WTC11 (cell line): ENCODE measurements at regions not wholly inside any gene's neighbourhood (a gene's known extent, or its start where the extent isn't known, plus 50 kb on each side); places are given as distances from the start of the nearest gene placed in this dataset.
A peak's percentile ranks its signal among the peaks of the same experiment; 100 is the strongest.

ENCODE experiments used
- ATAC-seq: fragments of 200-7000 bp; cut with Tn5 transposase; 2 replicates; pipeline ENCODE4 v1.10.0; 2021; ENCODE audit warnings: mild to moderate bottlenecking, moderate library complexity
- CTCF ChIA-PET: fragments of 300-600 bp; sonication (Branson Sonifier 250); formaldehyde crosslinking; loops from one replicate; lab custom pipeline; 2021; ENCODE audit warnings: antibody characterized with exemption; lab: Charles Lee
- POLR2A ChIA-PET: fragments of 350-600 bp; sonication (Branson Sonifier 250); formaldehyde crosslinking; loops from one replicate; lab custom pipeline; 2021; ENCODE audit warnings: antibody characterized with exemption; lab: Charles Lee
- DNase-seq: peaks from one replicate; pipeline ENCODE4 v3.0.0; 2021; ENCODE audit warnings: low spot score
- H3K27ac Mint-ChIP-seq: 2 replicates; pipeline ENCODE4 v1.8.0; 2021; ENCODE audit warnings: mixed read lengths
- H3K27me3 Mint-ChIP-seq: 2 replicates; pipeline ENCODE4 v1.8.0; 2021; ENCODE audit warnings: low read depth, mild to moderate bottlenecking, moderate library complexity, mixed read lengths
- H3K36me3 Mint-ChIP-seq: 2 replicates; pipeline ENCODE4 v1.8.0; 2021; ENCODE audit warnings: mixed read lengths
- H3K4me1 Mint-ChIP-seq: 2 replicates; pipeline ENCODE4 v1.8.0; 2022; ENCODE audit warnings: mixed read lengths
- H3K4me3 Mint-ChIP-seq: 2 replicates; pipeline ENCODE4 v1.8.0; 2021; ENCODE audit warnings: mild to moderate bottlenecking, moderate library complexity, mixed read lengths
- H3K9me3 Mint-ChIP-seq: 2 replicates; pipeline ENCODE4 v1.8.0; 2021; ENCODE audit warnings: mixed read lengths
- CBFB ChIP-seq: sonication (generic); formaldehyde crosslinking; IDR thresholded peaks from 2 replicates; pipeline ENCODE4 v1.8.1; 2022; ENCODE audit warnings: mild to moderate bottlenecking, low read depth, missing genetic modification reagents
- CREB1 ChIP-seq: sonication (generic); formaldehyde crosslinking; IDR thresholded peaks from 2 replicates; pipeline ENCODE4 v1.8.0; 2023; ENCODE audit warnings: mild to moderate bottlenecking, missing genetic modification reagents
- E2F5 ChIP-seq: sonication (generic); formaldehyde crosslinking; IDR thresholded peaks from 2 replicates; pipeline ENCODE4 v1.8.1; 2022; ENCODE audit warnings: mild to moderate bottlenecking, moderate library complexity, missing genetic modification reagents
- ELF4 ChIP-seq: sonication (generic); formaldehyde crosslinking; IDR thresholded peaks from 2 replicates; pipeline ENCODE4 v1.8.1; 2022; ENCODE audit warnings: low read depth, mild to moderate bottlenecking, moderate library complexity, missing genetic modification reagents
- GABPB1 ChIP-seq: sonication (generic); formaldehyde crosslinking; IDR thresholded peaks from 2 replicates; pipeline ENCODE4 v1.8.1; 2023; ENCODE audit warnings: mild to moderate bottlenecking, missing genetic modification reagents
- GRHL2 ChIP-seq: fragments of 250-450 bp; sonication (Bioruptor Pico); IDR thresholded peaks from 2 replicates; pipeline ENCODE4 v1.8.0; 2022; ENCODE audit warnings: mild to moderate bottlenecking, moderate library complexity; ENCODE audit not compliant: insufficient replicate concordance, severe bottlenecking
- MAX ChIP-seq: sonication (generic); formaldehyde crosslinking; IDR thresholded peaks from 2 replicates; pipeline ENCODE4 v1.8.0; 2022; ENCODE audit warnings: mild to moderate bottlenecking, missing genetic modification reagents
- MXD4 ChIP-seq: fragments of 250-450 bp; sonication (Bioruptor Pico); IDR thresholded peaks from 2 replicates; pipeline ENCODE4 v1.8.0; 2021; ENCODE audit warnings: mild to moderate bottlenecking, moderate library complexity, borderline replicate concordance
- NFATC4 ChIP-seq: fragments of 250-450 bp; sonication (Bioruptor Pico); IDR thresholded peaks from 2 replicates; pipeline ENCODE4 v1.9.0; 2021; ENCODE audit warnings: mild to moderate bottlenecking
- SOX15 ChIP-seq: fragments of 250-450 bp; sonication (Bioruptor Pico); IDR thresholded peaks from 2 replicates; pipeline ENCODE4 v1.9.0; 2021; ENCODE audit warnings: mild to moderate bottlenecking
- USF1 ChIP-seq: sonication (generic); formaldehyde crosslinking; IDR thresholded peaks from 2 replicates; pipeline ENCODE4 v1.8.0; 2022; ENCODE audit warnings: mild to moderate bottlenecking, missing genetic modification reagents
- ZNF121 ChIP-seq: sonication (generic); formaldehyde crosslinking; IDR thresholded peaks from 2 replicates; pipeline ENCODE4 v1.8.0; 2023; ENCODE audit warnings: missing genetic modification reagents
- ZNF219 ChIP-seq: sonication (generic); formaldehyde crosslinking; IDR thresholded peaks from 2 replicates; pipeline ENCODE4 v1.8.0; 2023; ENCODE audit warnings: missing genetic modification reagents, mild to moderate bottlenecking, borderline replicate concordance
- ZNF281 ChIP-seq: sonication (generic); formaldehyde crosslinking; IDR thresholded peaks from 2 replicates; pipeline ENCODE4 v1.8.0; 2023; ENCODE audit warnings: mild to moderate bottlenecking, missing genetic modification reagents
- ZNF671 ChIP-seq: fragments of 250-450 bp; sonication (Bioruptor Pico); IDR thresholded peaks from 2 replicates; pipeline ENCODE4 v1.8.0; 2021; ENCODE audit warnings: mild to moderate bottlenecking
- TF ChIP-seq, protein P1 (sequence below): sonication (generic); formaldehyde crosslinking; IDR thresholded peaks from 2 replicates; pipeline ENCODE4 v1.8.1; 2022; ENCODE audit warnings: low read depth, missing genetic modification reagents, borderline replicate concordance
- TF ChIP-seq, protein P2 (sequence below): fragments of 200-600 bp; IDR thresholded peaks from 2 replicates; pipeline ENCODE4 v1.8.0; 2022; ENCODE audit warnings: antibody characterized with exemption

GRCh38 chr3:31125413-31126020 is 231.1 kb upstream of the GADL1 start (continued):
- TF ChIP-seq, protein P1, sequence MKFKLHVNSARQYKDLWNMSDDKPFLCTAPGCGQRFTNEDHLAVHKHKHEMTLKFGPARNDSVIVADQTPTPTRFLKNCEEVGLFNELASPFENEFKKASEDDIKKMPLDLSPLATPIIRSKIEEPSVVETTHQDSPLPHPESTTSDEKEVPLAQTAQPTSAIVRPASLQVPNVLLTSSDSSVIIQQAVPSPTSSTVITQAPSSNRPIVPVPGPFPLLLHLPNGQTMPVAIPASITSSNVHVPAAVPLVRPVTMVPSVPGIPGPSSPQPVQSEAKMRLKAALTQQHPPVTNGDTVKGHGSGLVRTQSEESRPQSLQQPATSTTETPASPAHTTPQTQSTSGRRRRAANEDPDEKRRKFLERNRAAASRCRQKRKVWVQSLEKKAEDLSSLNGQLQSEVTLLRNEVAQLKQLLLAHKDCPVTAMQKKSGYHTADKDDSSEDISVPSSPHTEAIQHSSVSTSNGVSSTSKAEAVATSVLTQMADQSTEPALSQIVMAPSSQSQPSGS (CRISPR knock-in tag): no peak
- TF ChIP-seq MXD4: no peak
- no peak for TF ChIP-seq E2F5 (CRISPR knock-in tag)
- no peak for TF ChIP-seq MAX (CRISPR knock-in tag)
- no peak for TF ChIP-seq GRHL2 (CRISPR knock-in tag)
- TF ChIP-seq USF1 (CRISPR knock-in tag): no peak
- TF ChIP-seq ZNF671 (CRISPR knock-in tag): no peak
- TF ChIP-seq NFATC4 (CRISPR knock-in tag): no peak
- no peak for TF ChIP-seq ELF4 (CRISPR knock-in tag)
- no peak for TF ChIP-seq CREB1 (CRISPR knock-in tag)
- no peak for TF ChIP-seq CBFB
- no peak for TF ChIP-seq GABPB1 (CRISPR knock-in tag)

- DNase-seq: no peak
- H3K4me3 Mint-ChIP-seq: no peak overlapping the region
- peaks cover 27% of the 10 kb centered on the region for H3K4me1 Mint-ChIP-seq
- POLR2A ChIA-PET: no interaction called here
- no peak for TF ChIP-seq ZNF219 (CRISPR knock-in tag)
- TF ChIP-seq SOX15 (CRISPR knock-in tag): no peak
- TF ChIP-seq ZNF281 (CRISPR knock-in tag): no peak
- no peak for TF ChIP-seq ZNF121
- TF ChIP-seq, all 79 proteins: peak for 0
- Mint-ChIP-seq H3K27ac (no peak overlapping the region), H3K9me3 (peaks cover 13% of the 10 kb centered on the region), H3K27me3 (no peaks in the 10 kb centered on the region), H3K36me3 (peaks cover 12% of the 10 kb centered on the region)
- ATAC-seq: no peak
- CTCF ChIA-PET: no interaction called here
Measured at GRCh38 chr3:31129241-31129640, 234.8 kb upstream of the GADL1 start.

- DNase-seq (no peak), ATAC-seq (peak; percentile 61)
- Mint-ChIP-seq H3K4me1 (peaks cover 21% of the 10 kb centered on the region), H3K4me3 (no peak overlapping the region), H3K27ac (no peak overlapping the region), H3K9me3 (peaks cover 5% of the 10 kb centered on the region), H3K36me3 (no peaks in the 10 kb centered on the region), H3K27me3 (no peaks in the 10 kb centered on the region)
- CTCF ChIA-PET: interaction anchor here (0.6 to 1.7 kb wide), 9 partner anchors 11 to 363 kb away, joined by 3 to 11 read pairs (median 4); no protein-coding TSS in a partner anchor
- POLR2A ChIA-PET: interaction anchor here (0.7 kb wide), 1 partner anchor 198 kb away, joined by 3 read pairs; no protein-coding TSS in a partner anchor
- TF ChIP-seq, protein P2, sequence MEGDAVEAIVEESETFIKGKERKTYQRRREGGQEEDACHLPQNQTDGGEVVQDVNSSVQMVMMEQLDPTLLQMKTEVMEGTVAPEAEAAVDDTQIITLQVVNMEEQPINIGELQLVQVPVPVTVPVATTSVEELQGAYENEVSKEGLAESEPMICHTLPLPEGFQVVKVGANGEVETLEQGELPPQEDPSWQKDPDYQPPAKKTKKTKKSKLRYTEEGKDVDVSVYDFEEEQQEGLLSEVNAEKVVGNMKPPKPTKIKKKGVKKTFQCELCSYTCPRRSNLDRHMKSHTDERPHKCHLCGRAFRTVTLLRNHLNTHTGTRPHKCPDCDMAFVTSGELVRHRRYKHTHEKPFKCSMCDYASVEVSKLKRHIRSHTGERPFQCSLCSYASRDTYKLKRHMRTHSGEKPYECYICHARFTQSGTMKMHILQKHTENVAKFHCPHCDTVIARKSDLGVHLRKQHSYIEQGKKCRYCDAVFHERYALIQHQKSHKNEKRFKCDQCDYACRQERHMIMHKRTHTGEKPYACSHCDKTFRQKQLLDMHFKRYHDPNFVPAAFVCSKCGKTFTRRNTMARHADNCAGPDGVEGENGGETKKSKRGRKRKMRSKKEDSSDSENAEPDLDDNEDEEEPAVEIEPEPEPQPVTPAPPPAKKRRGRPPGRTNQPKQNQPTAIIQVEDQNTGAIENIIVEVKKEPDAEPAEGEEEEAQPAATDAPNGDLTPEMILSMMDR: peak; percentile 35; the same call in 1 of the 2 replicates
- no peak for TF ChIP-seq ZNF671 (CRISPR knock-in tag)
Measured at GRCh38 chr3:31132132-31132769, 237.8 kb upstream of the GADL1 start.
